WTC11 (cell line): ENCODE measurements at regions not wholly inside any gene's neighbourhood (a gene's known extent, or its start where the extent isn't known, plus 50 kb on each side); places are given as distances from the start of the nearest gene placed in this dataset.

Experiments
- ATAC-seq: fragments of 200-7000 bp; cut with Tn5 transposase; 2 replicates; pipeline ENCODE4 v1.10.0; 2021; ENCODE audit warnings: mild to moderate bottlenecking, moderate library complexity
- CTCF ChIA-PET: fragments of 300-600 bp; sonication (Branson Sonifier 250); formaldehyde crosslinking; loops from one replicate; lab custom pipeline; 2021; ENCODE audit warnings: antibody characterized with exemption; lab: Charles Lee
- POLR2A ChIA-PET: fragments of 350-600 bp; sonication (Branson Sonifier 250); formaldehyde crosslinking; loops from one replicate; lab custom pipeline; 2021; ENCODE audit warnings: antibody characterized with exemption; lab: Charles Lee
- DNase-seq: peaks from one replicate; pipeline ENCODE4 v3.0.0; 2021; ENCODE audit warnings: low spot score
- H3K27ac Mint-ChIP-seq: 2 replicates; pipeline ENCODE4 v1.8.0; 2021; ENCODE audit warnings: mixed read lengths
- H3K27me3 Mint-ChIP-seq: 2 replicates; pipeline ENCODE4 v1.8.0; 2021; ENCODE audit warnings: low read depth, mild to moderate bottlenecking, moderate library complexity, mixed read lengths
- H3K36me3 Mint-ChIP-seq: 2 replicates; pipeline ENCODE4 v1.8.0; 2021; ENCODE audit warnings: mixed read lengths
- H3K4me1 Mint-ChIP-seq: 2 replicates; pipeline ENCODE4 v1.8.0; 2022; ENCODE audit warnings: mixed read lengths
- H3K4me3 Mint-ChIP-seq: 2 replicates; pipeline ENCODE4 v1.8.0; 2021; ENCODE audit warnings: mild to moderate bottlenecking, moderate library complexity, mixed read lengths
- H3K9me3 Mint-ChIP-seq: 2 replicates; pipeline ENCODE4 v1.8.0; 2021; ENCODE audit warnings: mixed read lengths
- CREB1 ChIP-seq: sonication (generic); formaldehyde crosslinking; IDR thresholded peaks from 2 replicates; pipeline ENCODE4 v1.8.0; 2023; ENCODE audit warnings: mild to moderate bottlenecking, missing genetic modification reagents
- ELF4 ChIP-seq: sonication (generic); formaldehyde crosslinking; IDR thresholded peaks from 2 replicates; pipeline ENCODE4 v1.8.1; 2022; ENCODE audit warnings: low read depth, mild to moderate bottlenecking, moderate library complexity, missing genetic modification reagents
- ESRRA ChIP-seq: sonication (generic); formaldehyde crosslinking; IDR thresholded peaks from 2 replicates; pipeline ENCODE4 v1.8.1; 2022; ENCODE audit warnings: mild to moderate bottlenecking, missing genetic modification reagents, borderline replicate concordance
- GRHL2 ChIP-seq: fragments of 250-450 bp; sonication (Bioruptor Pico); IDR thresholded peaks from 2 replicates; pipeline ENCODE4 v1.8.0; 2022; ENCODE audit warnings: mild to moderate bottlenecking, moderate library complexity; ENCODE audit not compliant: insufficient replicate concordance, severe bottlenecking
- IRF2 ChIP-seq: sonication (generic); formaldehyde crosslinking; IDR thresholded peaks from 2 replicates; pipeline ENCODE4 v1.8.0; 2022; ENCODE audit warnings: low read depth, missing genetic modification reagents, borderline replicate concordance
- JAZF1 ChIP-seq: fragments of 250-450 bp; sonication (Bioruptor Pico); IDR thresholded peaks from 2 replicates; pipeline ENCODE4 v1.9.0; 2021; ENCODE audit warnings: moderate library complexity, mild to moderate bottlenecking, inconsistent platforms
- NR2C2 ChIP-seq: sonication (generic); formaldehyde crosslinking; IDR thresholded peaks from 2 replicates; pipeline ENCODE4 v1.8.0; 2022; ENCODE audit warnings: mild to moderate bottlenecking, missing genetic modification reagents
- NR3C1 ChIP-seq: sonication (generic); formaldehyde crosslinking; conservative IDR thresholded peaks from 2 replicates; pipeline ENCODE4 v1.8.1; 2023; ENCODE audit warnings: low read depth, mild to moderate bottlenecking, missing genetic modification reagents
- PRRX2 ChIP-seq: fragments of 250-450 bp; sonication (Bioruptor Pico); IDR thresholded peaks from 2 replicates; pipeline ENCODE4 v1.8.0; 2021; ENCODE audit warnings: mild to moderate bottlenecking
- RELA ChIP-seq: sonication (generic); formaldehyde crosslinking; IDR thresholded peaks from 2 replicates; pipeline ENCODE4 v1.8.1; 2022; ENCODE audit warnings: missing genetic modification reagents, mild to moderate bottlenecking, borderline replicate concordance
- SP1 ChIP-seq: sonication (generic); formaldehyde crosslinking; conservative IDR thresholded peaks from 2 replicates; pipeline ENCODE4 v1.8.1; 2022; ENCODE audit warnings: missing genetic modification reagents
- TEAD1 ChIP-seq: sonication (generic); formaldehyde crosslinking; IDR thresholded peaks from 2 replicates; pipeline ENCODE4 v1.8.0; 2022; ENCODE audit warnings: mild to moderate bottlenecking, missing genetic modification reagents
- ZBTB21 ChIP-seq: sonication (generic); formaldehyde crosslinking; IDR thresholded peaks from 2 replicates; pipeline ENCODE4 v1.8.1; 2023; ENCODE audit warnings: mild to moderate bottlenecking, missing genetic modification reagents, borderline replicate concordance
- ZNF138 ChIP-seq: sonication (generic); formaldehyde crosslinking; conservative IDR thresholded peaks from 2 replicates; pipeline ENCODE4 v1.8.1; 2022; ENCODE audit warnings: mild to moderate bottlenecking, moderate library complexity, missing genetic modification reagents
- ZNF317 ChIP-seq: sonication (generic); formaldehyde crosslinking; IDR thresholded peaks from 2 replicates; pipeline ENCODE4 v1.8.1; 2023; ENCODE audit warnings: low read depth, mild to moderate bottlenecking, moderate library complexity, missing genetic modification reagents, borderline replicate concordance
- ZNF423 ChIP-seq: fragments of 250-450 bp; sonication (Bioruptor Pico); IDR thresholded peaks from 2 replicates; pipeline ENCODE4 v2.1.2; 2022; ENCODE audit warnings: mild to moderate bottlenecking, moderate library complexity
- TF ChIP-seq, protein P1 (sequence below): sonication (generic); formaldehyde crosslinking; IDR thresholded peaks from 2 replicates; pipeline ENCODE4 v1.8.1; 2022; ENCODE audit warnings: low read depth, mild to moderate bottlenecking, moderate library complexity, missing genetic modification reagents, borderline replicate concordance
- TF ChIP-seq, protein P2 (sequence below): sonication (generic); formaldehyde crosslinking; IDR thresholded peaks from 2 replicates; pipeline ENCODE4 v1.8.0; 2022; ENCODE audit warnings: mild to moderate bottlenecking, missing genetic modification reagents
- TF ChIP-seq, protein P3 (sequence below): fragments of 250-450 bp; sonication (Bioruptor Pico); conservative IDR thresholded peaks from 2 replicates; pipeline ENCODE4 v1.9.0; 2021; ENCODE audit warnings: mild to moderate bottlenecking
- TF ChIP-seq, protein P4 (sequence below): fragments of 250-450 bp; sonication (Bioruptor Pico); IDR thresholded peaks from 2 replicates; pipeline ENCODE4 v1.9.0; 2021; ENCODE audit warnings: moderate library complexity, mild to moderate bottlenecking, inconsistent platforms, borderline replicate concordance
- TF ChIP-seq, protein P5 (sequence below): sonication (generic); formaldehyde crosslinking; IDR thresholded peaks from 2 replicates; pipeline ENCODE4 v1.8.1; 2022; ENCODE audit warnings: mild to moderate bottlenecking, missing genetic modification reagents, moderate library complexity, borderline replicate concordance
- TF ChIP-seq, protein P6 (sequence below): sonication (generic); formaldehyde crosslinking; conservative IDR thresholded peaks from 2 replicates; pipeline ENCODE4 v1.8.1; 2022; ENCODE audit warnings: mild to moderate bottlenecking, missing genetic modification reagents
- TF ChIP-seq, protein P7 (sequence below): fragments of 250-450 bp; sonication (Bioruptor Pico); IDR thresholded peaks from 2 replicates; pipeline ENCODE4 v1.9.0; 2021; ENCODE audit warnings: mild to moderate bottlenecking, borderline replicate concordance

DNA sequence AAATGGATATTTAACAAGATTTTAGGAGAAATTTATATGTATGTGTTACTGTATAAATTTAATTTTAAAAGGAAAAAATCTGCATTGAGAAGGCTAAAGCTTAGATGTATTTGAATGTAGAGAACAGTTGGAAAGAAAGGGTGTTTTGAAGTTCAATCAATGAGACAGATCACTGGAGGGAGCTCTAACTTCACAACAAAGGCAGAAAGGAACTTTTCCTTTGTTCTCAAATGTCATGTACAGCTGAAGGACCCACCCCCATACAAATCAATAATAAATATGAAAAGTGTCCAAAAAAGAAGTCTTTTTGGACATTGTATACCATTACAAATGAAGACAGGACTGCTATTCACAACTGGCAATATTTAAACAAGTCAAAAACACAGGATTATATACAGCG is 403.4 kb downstream of the DNAJB9 start (continued):
- TF ChIP-seq NR2C2 (CRISPR knock-in tag), result no peak
- no peak for TF ChIP-seq ZNF138 (CRISPR knock-in tag)
- TF ChIP-seq CREB1 (CRISPR knock-in tag), result no peak

DNA sequence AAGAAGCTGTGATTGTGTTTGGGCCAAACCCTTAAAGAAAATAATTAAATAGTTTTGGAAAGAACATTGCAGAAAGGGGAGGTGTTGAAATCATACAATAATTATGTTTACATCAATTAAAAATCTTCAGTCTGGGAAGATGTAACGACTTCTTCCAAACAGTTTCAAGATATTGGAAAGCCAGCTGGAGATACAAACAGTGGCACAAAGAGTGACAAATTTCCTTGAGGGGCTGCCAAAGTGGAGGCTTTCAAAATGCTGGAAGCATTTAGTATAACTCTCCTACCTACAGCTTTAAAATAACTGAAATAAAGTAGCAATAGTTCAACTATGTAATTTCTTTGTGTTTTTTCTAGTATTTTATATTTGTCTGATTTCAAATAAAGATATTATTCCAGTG is 405.0 kb downstream of the DNAJB9 start:
- no peak for TF ChIP-seq SP1 (CRISPR knock-in tag)
- TF ChIP-seq JAZF1, result no peak
- TF ChIP-seq PRRX2 (CRISPR knock-in tag), result no peak
- TF ChIP-seq ZNF423 (CRISPR knock-in tag), result no peak
- no peak for TF ChIP-seq ZNF317
- Mint-ChIP-seq H3K4me1 (no peaks in the 10 kb centered on the region), H3K4me3 (no peak overlapping the region), H3K9me3 (peaks cover 19% of the 10 kb centered on the region), H3K27ac (no peak overlapping the region), H3K27me3 (no peaks in the 10 kb centered on the region), H3K36me3 (peaks cover 5% of the 10 kb centered on the region)
- CTCF ChIA-PET, result no interaction called here
- DNase-seq, result no peak
- no peak for ATAC-seq
- POLR2A ChIA-PET, result no interaction called here

DNA sequence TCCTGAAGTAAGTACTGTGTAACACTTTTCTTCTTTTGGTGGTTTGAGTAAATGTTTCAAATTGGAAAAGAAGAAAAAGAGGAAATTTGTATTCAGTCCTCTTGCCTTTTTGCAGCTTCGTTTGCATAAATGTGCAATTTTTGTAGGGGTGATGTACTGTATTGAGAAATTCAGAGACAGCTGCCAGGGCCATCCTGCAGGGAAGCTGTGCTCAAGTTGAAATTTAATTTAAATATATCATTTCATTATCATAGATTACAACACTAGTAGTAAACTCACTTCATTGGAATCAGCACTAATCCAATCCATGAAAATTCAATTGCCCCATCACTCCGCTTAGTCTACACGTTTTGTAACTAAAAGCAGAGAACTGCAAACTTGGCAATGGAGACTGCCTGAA is 415.4 kb downstream of the DNAJB9 start:
- POLR2A ChIA-PET, result no interaction called here

More for the DNA sequence above, 415.4 kb downstream of the DNAJB9 start:
- Mint-ChIP-seq H3K27me3 (no peaks in the 10 kb centered on the region), H3K4me3 (no peak overlapping the region), H3K27ac (no peak overlapping the region), H3K9me3 (peaks cover 13% of the 10 kb centered on the region)
- DNase-seq (no peak), ATAC-seq (no peak)
- CTCF ChIA-PET, result no interaction called here
- no peak for TF ChIP-seq ESRRA (CRISPR knock-in tag)
- TF ChIP-seq, protein P1, sequence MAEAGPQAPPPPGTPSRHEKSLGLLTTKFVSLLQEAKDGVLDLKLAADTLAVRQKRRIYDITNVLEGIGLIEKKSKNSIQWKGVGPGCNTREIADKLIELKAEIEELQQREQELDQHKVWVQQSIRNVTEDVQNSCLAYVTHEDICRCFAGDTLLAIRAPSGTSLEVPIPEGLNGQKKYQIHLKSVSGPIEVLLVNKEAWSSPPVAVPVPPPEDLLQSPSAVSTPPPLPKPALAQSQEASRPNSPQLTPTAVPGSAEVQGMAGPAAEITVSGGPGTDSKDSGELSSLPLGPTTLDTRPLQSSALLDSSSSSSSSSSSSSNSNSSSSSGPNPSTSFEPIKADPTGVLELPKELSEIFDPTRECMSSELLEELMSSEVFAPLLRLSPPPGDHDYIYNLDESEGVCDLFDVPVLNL, result no peak
- TF ChIP-seq, protein P2, sequence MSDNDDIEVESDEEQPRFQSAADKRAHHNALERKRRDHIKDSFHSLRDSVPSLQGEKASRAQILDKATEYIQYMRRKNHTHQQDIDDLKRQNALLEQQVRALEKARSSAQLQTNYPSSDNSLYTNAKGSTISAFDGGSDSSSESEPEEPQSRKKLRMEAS, result no peak
- no peak for TF ChIP-seq NR2C2 (CRISPR knock-in tag)
- no peak for TF ChIP-seq GRHL2 (CRISPR knock-in tag)
- no peak for TF ChIP-seq JAZF1
- TF ChIP-seq TEAD1 (CRISPR knock-in tag), result no peak
- TF ChIP-seq, protein P3, sequence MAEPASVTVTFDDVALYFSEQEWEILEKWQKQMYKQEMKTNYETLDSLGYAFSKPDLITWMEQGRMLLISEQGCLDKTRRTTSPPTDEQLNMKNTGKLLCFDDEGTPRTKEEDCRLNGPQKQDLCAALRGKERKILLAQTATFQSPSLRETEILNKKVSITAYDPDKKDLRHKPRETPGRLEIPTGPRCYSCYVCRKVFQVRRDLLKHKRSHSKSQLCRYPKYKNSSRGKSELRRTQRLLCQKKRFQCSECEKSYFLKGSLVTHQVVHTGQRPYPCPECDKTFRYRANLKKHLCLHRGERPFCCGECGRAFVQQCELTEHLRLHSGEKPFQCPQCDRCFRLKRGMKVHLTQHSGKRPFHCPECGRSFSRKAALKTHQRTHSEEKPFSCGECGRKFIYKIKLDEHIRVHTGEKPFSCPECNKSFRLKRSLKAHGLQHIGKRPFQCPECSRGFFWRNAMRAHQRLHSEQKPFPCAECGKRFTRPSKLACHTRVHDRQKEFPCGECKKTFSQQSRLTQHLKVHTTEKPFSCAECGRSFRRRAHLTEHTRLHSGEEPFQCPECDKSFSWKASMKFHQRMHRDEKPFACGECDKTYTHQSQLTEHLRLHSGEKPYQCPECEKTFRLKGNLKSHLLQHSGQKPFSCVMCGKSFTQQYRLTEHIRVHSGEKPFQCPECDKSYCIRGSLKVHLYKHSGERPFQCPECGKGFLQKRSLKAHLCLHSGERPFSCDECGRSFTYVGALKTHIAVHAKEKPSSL (CRISPR knock-in tag), result no peak
- TF ChIP-seq ELF4 (CRISPR knock-in tag), result no peak
- TF ChIP-seq IRF2 (CRISPR knock-in tag), result no peak
- TF ChIP-seq ZBTB21 (CRISPR knock-in tag), result no peak
- TF ChIP-seq, protein P4, sequence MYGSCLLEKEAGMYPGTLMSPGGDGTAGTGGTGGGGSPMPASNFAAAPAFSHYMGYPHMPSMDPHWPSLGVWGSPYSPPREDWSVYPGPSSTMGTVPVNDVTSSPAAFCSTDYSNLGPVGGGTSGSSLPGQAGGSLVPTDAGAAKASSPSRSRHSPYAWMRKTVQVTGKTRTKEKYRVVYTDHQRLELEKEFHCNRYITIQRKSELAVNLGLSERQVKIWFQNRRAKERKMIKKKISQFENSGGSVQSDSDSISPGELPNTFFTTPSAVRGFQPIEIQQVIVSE (CRISPR knock-in tag), result no peak
- TF ChIP-seq RELA, result no peak
- TF ChIP-seq, protein P5, sequence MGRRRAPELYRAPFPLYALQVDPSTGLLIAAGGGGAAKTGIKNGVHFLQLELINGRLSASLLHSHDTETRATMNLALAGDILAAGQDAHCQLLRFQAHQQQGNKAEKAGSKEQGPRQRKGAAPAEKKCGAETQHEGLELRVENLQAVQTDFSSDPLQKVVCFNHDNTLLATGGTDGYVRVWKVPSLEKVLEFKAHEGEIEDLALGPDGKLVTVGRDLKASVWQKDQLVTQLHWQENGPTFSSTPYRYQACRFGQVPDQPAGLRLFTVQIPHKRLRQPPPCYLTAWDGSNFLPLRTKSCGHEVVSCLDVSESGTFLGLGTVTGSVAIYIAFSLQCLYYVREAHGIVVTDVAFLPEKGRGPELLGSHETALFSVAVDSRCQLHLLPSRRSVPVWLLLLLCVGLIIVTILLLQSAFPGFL (CRISPR knock-in tag), result no peak
- TF ChIP-seq, protein P6, sequence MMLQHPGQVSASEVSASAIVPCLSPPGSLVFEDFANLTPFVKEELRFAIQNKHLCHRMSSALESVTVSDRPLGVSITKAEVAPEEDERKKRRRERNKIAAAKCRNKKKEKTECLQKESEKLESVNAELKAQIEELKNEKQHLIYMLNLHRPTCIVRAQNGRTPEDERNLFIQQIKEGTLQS (CRISPR knock-in tag), result no peak
- TF ChIP-seq, protein P7, sequence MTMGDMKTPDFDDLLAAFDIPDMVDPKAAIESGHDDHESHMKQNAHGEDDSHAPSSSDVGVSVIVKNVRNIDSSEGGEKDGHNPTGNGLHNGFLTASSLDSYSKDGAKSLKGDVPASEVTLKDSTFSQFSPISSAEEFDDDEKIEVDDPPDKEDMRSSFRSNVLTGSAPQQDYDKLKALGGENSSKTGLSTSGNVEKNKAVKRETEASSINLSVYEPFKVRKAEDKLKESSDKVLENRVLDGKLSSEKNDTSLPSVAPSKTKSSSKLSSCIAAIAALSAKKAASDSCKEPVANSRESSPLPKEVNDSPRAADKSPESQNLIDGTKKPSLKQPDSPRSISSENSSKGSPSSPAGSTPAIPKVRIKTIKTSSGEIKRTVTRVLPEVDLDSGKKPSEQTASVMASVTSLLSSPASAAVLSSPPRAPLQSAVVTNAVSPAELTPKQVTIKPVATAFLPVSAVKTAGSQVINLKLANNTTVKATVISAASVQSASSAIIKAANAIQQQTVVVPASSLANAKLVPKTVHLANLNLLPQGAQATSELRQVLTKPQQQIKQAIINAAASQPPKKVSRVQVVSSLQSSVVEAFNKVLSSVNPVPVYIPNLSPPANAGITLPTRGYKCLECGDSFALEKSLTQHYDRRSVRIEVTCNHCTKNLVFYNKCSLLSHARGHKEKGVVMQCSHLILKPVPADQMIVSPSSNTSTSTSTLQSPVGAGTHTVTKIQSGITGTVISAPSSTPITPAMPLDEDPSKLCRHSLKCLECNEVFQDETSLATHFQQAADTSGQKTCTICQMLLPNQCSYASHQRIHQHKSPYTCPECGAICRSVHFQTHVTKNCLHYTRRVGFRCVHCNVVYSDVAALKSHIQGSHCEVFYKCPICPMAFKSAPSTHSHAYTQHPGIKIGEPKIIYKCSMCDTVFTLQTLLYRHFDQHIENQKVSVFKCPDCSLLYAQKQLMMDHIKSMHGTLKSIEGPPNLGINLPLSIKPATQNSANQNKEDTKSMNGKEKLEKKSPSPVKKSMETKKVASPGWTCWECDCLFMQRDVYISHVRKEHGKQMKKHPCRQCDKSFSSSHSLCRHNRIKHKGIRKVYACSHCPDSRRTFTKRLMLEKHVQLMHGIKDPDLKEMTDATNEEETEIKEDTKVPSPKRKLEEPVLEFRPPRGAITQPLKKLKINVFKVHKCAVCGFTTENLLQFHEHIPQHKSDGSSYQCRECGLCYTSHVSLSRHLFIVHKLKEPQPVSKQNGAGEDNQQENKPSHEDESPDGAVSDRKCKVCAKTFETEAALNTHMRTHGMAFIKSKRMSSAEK (CRISPR knock-in tag), result no peak
- no peak for TF ChIP-seq NR3C1 (CRISPR knock-in tag)
- TF ChIP-seq, all 79 proteins: peak for 0
- H3K4me1 Mint-ChIP-seq, result peaks cover 20% of the 10 kb centered on the region
- H3K36me3 Mint-ChIP-seq, result 0 out of 2 replicates have a peak, but pooled peaks cover 3% of the 10 kb centered on the region
